HG02763 (cell line): ENCODE measurements at regions not wholly inside any gene's neighbourhood (a gene's known extent, or its start where the extent isn't known, plus 50 kb on each side); places are given as distances from the start of the nearest gene placed in this dataset.
A peak's percentile ranks its signal among the peaks of the same experiment; 100 is the strongest.
"Not testable (repeated sequence)": the region's sequence is repeated elsewhere in the genome, so short reads cannot be mapped to it uniquely, and the experiment has no call there.

Experiments used
- ATAC-seq: cut with Tn5 transposase; IDR thresholded peaks from one replicate; pipeline ENCODE4 v1.9.1; 2021; ENCODE audit warnings: mild to moderate bottlenecking, moderate library complexity; ENCODE audit not compliant: unreplicated experiment

DNA sequence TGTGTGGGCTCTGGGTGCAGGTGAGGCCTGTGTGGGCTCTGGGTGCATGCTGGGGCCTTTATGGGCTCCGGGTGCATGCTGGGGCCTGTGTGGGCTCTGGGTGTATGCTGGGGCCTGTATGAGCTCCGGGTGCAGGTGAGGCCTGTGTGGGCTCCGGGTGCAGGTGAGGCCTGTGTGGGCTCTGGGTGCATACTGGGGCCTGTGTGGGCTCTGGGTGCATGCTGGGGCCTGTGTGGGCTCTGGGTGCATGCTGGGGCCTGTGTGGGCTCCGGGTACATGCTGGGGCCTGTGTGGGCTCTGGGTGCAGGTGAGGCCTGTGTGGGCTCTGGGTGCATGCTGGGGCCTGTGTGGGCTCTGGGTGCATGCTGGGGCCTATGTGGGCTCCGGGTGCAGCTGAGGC, 80.5 kb upstream of the ACKR3 start:
- ATAC-seq = not testable (repeated sequence)

- ATAC-seq = no peak
Measured at GRCh38 chr2:236489895-236490404, 79.7 kb upstream of the ACKR3 start.

DNA sequence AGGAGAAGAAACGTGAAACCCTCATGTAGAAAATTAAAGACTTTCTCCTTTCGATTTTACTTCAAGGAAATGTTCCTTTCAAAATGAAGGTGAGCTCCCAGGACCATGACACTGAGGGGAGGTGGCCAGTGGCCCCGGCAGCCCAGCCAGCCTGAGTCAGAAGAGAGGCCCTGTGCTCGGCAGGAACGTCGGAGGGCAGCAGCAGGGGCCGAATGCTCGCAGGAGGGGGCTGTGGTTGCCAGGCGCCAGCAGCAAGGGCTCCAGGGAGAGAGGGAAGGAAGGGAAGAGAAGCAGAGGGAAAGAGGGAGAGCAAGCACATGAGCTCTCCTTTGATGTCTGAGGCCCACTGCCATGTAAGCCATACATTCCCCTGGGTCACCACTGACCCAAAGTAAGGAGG, 73.3 kb upstream of the ACKR3 start:
- no peak for ATAC-seq

DNA sequence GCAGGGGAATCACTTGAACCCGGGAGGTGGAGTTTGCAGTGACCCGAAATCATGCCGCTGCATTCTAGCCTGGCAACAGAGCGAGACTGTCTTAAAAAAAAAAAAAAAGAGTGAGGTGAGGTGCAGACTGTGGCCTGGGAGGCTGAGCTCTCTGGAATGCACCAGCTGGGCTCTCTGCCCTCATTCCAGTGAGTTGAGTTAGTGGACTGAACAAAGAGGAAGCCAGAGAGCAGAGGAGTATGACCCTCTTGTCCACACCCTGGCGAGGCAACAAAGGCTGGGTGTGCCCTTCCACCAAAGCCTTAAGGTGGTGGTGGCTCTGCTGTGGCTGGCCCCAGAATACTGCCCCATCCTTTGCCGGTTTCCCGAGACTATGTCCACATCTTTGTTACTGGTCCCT, 71.3 kb upstream of the ACKR3 start:
- no peak for ATAC-seq

DNA sequence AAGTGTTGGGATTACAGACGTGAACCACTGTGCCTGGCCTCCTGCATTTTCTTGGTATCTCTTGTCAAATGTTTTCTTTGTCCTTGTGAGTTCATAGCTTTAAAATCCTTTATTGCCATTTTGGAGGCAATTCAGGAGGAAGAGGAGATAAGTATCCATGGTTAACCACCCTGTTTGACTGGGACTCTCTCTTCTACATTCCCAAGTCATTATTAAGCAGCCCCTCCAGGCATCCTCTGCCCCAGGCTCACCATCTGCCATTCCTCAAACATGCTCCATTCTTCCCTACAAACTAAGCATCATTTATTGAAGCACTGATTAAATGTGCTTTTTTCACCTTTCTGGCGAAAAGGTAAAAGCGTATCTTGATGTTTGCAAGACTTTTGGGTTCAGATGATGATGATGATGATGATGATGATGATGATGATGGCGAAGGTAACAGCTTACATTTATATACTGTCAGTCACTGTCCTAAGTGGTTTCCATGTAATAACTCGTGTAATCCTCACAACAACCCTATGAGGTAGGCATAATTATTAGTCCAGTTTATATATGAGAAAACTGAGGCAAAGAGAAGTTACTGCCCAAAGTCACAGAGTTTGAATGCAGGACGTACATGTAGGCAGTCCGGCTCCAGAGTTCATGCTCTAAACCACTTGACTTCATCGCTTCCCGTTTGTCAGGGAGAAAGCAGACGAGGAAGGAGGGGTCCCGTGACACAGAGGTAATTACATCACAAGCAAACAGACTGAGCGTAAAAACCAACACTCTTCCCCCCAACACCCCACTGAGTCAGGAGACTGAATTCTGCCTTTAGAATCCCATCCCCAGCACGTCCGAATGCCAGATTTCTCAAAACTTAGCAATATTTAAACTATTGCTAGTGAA, 69.7 kb upstream of the ACKR3 start:
- ATAC-seq = no peak

DNA sequence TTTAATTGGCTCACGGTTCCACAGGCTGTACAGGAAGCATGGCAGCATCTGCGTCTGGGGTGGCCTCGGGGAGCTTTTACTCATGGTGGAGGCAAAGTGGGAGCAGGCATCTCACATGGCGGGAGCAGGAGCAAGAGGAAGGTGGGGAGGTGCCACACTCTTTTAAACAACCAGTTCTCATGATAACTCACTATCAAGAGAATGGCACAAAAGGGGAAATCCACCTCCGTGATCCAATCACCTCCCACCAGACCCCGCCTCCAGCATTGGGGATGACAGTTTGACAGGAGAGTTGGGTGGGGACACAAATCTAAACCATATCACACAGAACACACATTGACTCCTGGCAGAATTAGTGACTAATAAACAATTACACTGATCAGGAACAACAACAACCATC, 68.6 kb upstream of the ACKR3 start:
- no peak for ATAC-seq

DNA sequence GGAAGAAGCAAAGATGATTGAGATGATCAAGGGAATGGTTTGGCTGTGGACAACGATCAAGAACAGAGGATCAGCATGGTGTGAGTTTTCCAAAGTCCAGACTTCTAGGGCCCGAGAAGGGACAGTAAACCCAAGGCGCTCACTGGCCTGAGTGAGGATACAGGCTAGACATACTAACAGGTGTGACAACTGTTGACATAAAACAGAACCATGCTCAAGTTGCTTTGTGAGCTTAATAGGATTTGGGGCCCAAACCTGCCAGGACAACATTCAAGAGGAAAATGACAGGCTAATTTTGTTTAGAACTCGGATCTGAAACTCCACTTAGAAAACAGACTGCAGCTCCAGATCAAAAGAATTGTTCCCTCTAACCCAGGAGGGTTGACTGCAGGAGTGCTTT, 68.1 kb upstream of the ACKR3 start:
- ATAC-seq = no peak

DNA sequence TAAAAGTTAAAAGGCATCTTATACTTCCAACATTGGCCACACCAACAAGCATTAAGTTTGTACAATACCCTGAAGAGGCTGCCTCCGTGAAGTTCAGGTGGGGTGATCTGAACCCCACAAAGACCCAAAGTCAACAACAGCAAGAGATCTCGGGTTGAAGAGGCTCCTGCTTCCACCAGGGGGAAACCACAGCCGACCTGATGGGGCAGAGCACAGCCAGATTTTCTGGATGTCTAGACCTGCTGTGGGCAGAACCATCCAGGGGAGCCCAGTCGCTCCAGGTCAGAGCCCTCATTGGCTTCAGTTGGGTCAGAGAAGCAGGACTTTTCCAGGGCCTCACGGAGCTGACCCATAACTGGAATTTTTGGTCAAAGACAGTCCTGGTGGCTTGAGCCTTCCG, 66.5 kb upstream of the ACKR3 start:
- no peak for ATAC-seq

- ATAC-seq = no peak
Measured at GRCh38 chr2:236503583-236503982, 66.0 kb upstream of the ACKR3 start.

GRCh38 chr2:236505041-236505440, 64.6 kb upstream of the ACKR3 start:
- no peak for ATAC-seq

- ATAC-seq = no peak
Measured at GRCh38 chr2:236505648-236506047, 64.0 kb upstream of the ACKR3 start.

- ATAC-seq = no peak
Measured at GRCh38 chr2:236507393-236508085, 62.1 kb upstream of the ACKR3 start.

- ATAC-seq = no peak
Measured at GRCh38 chr2:236508466-236508865, 61.2 kb upstream of the ACKR3 start.

DNA sequence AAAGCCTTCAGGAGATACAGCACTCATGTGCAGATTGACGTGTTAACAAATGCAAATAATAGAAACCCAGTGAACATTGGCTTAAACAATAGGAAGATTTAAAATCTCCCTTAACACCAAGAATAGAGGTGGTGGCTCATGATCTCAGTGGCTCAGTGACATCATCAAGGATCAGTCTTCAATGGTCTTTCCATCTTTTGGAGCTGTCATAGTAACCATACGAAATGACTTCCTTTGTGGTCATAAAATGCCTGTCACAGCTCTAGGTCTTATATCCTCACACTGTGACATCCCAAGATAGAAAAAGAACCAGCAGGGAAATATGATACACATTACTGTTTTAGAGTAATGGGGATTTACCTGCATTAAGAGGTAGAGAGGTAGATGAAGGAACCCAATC, 59.6 kb upstream of the ACKR3 start:
- no peak for ATAC-seq

DNA sequence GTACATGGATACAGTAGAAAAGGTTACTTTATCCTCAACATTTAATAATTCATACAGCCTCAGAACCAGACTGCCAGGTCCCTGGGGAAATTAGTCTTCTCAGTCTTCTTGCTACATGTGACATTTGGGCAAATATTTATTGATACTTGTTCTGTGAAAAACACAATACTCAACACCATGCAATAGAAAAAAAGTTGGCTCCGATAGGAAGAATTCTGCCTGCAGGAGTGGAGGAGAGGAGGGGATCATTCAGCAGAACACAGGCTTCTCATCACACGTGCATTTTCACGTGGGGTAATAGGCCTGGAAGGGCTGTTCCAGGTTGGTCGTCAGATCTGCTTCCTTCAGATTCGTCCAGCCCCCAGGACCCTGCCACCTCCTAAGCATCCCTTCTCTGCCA, 58.4 kb upstream of the ACKR3 start:
- no peak for ATAC-seq

DNA sequence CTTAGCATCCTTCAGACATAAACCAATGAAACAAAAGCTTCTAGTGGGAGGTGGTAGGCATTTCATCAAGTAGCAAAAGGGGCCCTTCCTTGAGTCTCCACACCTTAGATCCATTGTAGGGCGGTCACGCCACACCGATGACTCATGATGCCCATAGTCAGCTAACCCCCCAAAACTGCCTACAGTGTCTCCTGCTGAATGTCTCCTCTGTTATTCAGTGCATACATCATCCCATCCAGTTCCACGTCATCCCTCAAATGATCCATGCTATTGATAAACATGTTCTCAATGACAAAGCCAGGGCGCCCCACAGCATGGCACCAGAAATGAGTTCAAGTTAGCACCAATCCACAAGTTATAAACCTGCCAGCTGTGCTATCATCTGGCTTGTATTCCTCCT, 57.4 kb upstream of the ACKR3 start:
- no peak for ATAC-seq

- peak; percentile 63 for ATAC-seq
Measured at GRCh38 chr2:236512902-236513435, 56.7 kb upstream of the ACKR3 start.

GRCh38 chr2:236513956-236514355, 55.7 kb upstream of the ACKR3 start:
- ATAC-seq = no peak

DNA sequence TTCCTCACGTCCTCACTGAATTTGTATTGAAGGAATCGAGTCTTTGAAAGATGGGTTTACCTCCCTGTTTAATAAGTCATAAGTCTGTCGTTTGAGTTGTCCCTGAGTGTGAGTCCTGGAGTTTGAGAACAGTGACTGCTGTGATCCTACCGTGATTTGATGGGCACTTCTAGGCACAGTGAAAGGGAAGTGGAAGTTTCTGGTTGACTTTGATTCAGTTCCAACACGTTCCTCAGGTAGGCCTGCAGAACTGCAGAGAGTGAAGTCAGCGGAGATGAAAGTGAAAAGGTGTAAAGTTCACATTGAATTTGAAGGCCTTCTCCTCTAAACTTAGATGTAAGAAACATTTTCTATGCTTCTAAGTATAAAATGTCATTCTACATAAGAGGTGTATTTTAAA, 52.9 kb upstream of the ACKR3 start:
- no peak for ATAC-seq

GRCh38 chr2:236517251-236518031, 52.2 kb upstream of the ACKR3 start:
- no peak for ATAC-seq
